Epithelial cell of proximal tubule (primary cell): ENCODE measurements at regions not wholly inside any gene's neighbourhood (a gene's known extent, or its start where the extent isn't known, plus 50 kb on each side); places are given as distances from the start of the nearest gene placed in this dataset.

Experiments
- DNase-seq: peaks from one replicate; pipeline ENCODE4 v3.0.0-alpha.2; 2011; ENCODE audit warnings: low read depth
- H3K4me3 ChIP-seq: 2 replicates; pipeline ENCODE4 v1.5.1; 2011; ENCODE audit warnings: low read depth, mild to moderate bottlenecking, low read length
- CTCF ChIP-seq: conservative IDR thresholded peaks from 2 replicates; pipeline ENCODE4 v1.5.1; 2012; ENCODE audit warnings: low read depth, mild to moderate bottlenecking, low read length

- no peak for DNase-seq
- H3K4me3 ChIP-seq, result no peak overlapping the region
- TF ChIP-seq CTCF, result no peak
These were observed 314.2 kb upstream of the RGS6 start for GRCh38 chr14:71618047-71618446.

- no peak overlapping the region for H3K4me3 ChIP-seq
- no peak for TF ChIP-seq CTCF
- DNase-seq, result no peak
These were observed 313.5 kb upstream of the RGS6 start for GRCh38 chr14:71618716-71619115.

- TF ChIP-seq CTCF, result no peak
- no peak for DNase-seq
- no peak overlapping the region for H3K4me3 ChIP-seq
These were observed 312.8 kb upstream of the RGS6 start for GRCh38 chr14:71619472-71619871.

GRCh38 chr14:71620401-71620800 is 311.8 kb upstream of the RGS6 start:
- TF ChIP-seq CTCF, result no peak
- H3K4me3 ChIP-seq, result no peak overlapping the region
- peak; percentile 1 for DNase-seq

- H3K4me3 ChIP-seq, result no peak overlapping the region
- no peak for DNase-seq
- no peak for TF ChIP-seq CTCF
These were observed 311.0 kb upstream of the RGS6 start for GRCh38 chr14:71621276-71621675.

- no peak for DNase-seq
- no peak for TF ChIP-seq CTCF
- H3K4me3 ChIP-seq, result no peak overlapping the region
These were observed 310.1 kb upstream of the RGS6 start for GRCh38 chr14:71621980-71622605.

GRCh38 chr14:71623939-71624338 is 308.3 kb upstream of the RGS6 start:
- H3K4me3 ChIP-seq, result no peak overlapping the region
- TF ChIP-seq CTCF, result no peak
- no peak for DNase-seq
